NOMO-1 treated with DMSO at 0.1 percent for 48 hours (cell line): ENCODE measurements at regions not wholly inside any gene's neighbourhood (a gene's known extent, or its start where the extent isn't known, plus 50 kb on each side); places are given as distances from the start of the nearest gene placed in this dataset.
A peak's percentile ranks its signal among the peaks of the same experiment; 100 is the strongest.
"Not testable (repeated sequence)": the region's sequence is repeated elsewhere in the genome, so short reads cannot be mapped to it uniquely, and the experiment has no call there.

Experiments
- DNase-seq: peaks from one replicate; lab custom pipeline; 2025; ENCODE audit not compliant: unreplicated experiment; lab: John Stamatoyannopoulos, UW

GRCh38 chr4:178937130-178937529 is 1494.9 kb upstream of the AGA start:
- no peak for DNase-seq

DNA sequence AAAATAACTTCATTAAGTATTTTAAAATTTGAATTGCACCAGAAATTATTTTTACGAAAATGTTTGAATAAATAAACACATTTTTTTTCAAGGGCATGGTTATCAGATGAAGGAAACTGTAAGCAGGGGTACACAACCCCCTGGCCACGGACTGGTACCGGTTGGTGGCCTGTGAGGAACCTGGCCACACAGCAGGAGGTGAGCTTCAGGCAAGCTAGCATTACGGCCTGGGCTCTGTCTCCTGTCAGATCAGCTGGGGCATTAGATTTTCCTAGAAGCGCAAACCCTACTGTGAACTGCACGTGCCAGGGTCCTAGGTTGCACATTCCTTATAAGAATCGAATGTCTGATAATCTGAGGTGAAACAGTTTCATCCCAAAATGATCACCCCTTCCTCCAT is 1499.7 kb upstream of the AGA start:
- no peak for DNase-seq

DNA sequence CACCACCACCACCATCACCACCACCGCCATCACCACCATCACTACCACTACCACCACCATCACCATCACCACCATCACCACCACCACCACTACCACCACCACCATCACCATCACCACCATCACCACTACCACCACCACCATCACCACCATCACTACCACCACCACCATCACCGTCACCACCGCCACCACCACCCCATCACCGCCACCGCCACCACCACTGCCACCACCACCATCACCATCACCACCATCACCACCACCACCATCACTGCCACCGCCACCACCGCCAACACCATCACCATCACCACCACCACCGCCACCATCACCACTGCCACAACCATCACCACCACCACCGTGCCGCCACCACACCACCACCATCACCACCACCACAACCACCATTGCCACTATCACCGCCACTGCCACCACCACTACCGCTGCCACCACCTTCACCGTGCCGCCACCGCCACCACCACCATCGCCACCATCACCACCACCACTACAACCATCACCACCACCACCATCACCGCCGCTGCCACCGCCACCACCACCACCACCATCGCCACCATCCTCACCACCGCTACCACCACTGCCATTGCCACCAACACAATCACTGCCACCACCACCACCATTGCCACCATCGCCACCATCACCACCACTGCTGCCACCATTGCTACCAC is 1511.3 kb upstream of the AGA start:
- DNase-seq: no peak

DNA sequence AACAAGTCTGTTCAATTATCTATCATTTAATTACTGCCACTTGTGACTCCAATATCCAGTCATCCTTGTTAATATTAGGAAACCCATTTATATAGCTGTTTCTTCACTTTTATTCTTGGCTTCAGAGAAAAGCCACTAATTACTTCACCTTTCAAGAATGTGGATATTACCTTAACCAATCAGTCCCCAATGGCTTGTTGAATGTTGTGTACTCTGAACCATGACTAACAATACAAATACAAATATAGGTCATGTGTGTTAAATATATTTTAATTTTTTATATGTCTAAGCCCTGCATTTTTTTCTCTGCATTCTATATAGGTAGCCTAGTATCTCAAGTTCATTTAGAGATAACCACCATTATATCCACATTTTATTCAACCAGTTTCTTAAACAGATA is 1513.4 kb upstream of the AGA start:
- no peak for DNase-seq

GRCh38 chr4:178958725-178959440 is 1516.6 kb upstream of the AGA start:
- DNase-seq: no peak

DNA sequence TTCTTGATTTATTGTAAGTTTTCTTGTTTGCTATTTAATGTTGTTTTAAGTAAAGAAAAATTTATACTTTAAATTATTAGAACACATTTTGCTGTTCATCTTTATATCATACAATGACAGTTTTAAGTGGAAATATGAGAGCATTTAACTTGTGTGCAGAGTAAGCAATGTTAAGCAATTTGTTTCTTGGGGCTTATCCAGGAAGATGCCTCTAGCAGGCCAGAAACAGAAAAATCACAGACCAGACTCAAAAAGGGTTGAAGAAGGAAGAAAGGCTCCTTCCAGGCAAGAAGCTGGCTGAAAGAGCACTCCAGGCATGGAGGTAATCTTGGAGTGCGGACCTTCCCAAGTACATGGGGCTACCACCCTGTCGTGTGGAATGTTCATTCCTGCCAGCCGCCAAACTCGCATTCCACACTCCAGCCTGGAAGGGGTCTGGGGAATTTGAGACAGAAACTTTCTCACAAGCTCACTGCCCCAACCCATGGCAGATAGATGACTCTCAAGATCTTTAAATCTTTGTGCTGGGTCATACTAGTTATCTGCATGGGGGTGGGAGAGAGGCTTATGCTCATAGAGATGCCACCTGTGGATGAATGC is 1521.3 kb upstream of the AGA start:
- DNase-seq: no peak

GRCh38 chr4:178966644-178967043 is 1524.4 kb upstream of the AGA start:
- DNase-seq: no peak

DNA sequence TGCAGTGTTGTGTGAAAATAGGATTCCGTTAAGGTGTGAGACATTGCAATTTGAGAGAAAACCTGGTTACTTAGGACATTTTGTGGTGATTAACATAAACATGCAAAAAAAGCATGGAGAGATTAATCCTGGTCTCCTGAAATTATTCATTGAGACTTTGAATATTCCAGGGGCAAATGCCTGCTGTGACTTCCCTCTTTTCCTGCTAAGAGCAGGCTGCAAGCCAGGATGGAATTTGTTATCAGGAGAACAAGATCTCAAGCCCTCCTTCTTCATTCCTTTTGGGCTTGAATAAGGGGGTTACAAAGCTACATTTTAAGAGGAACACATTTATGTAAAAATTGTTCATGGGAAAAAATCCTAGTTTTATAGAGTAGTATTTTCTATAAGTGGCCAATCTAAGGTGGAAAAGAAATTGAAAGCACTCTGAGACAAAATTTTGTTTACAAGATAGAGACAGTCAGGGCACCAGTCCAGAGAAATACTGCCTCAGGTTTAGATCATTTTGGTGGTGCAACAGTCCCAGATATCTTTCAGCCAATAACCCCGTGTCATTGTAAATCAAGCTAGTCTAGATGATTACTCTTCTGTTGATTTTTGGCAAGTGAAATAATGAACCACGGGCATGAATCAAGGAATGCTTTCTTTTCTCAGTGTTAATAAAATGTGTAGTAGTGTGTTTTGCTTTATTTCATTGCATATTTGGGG is 1528.3 kb upstream of the AGA start:
- DNase-seq: no peak

- DNase-seq: peak; percentile 38
Observed at GRCh38 chr4:178976861-178977260, 1534.6 kb upstream of the AGA start.

- DNase-seq: no peak
Observed at GRCh38 chr4:178993306-178993705, 1551.1 kb upstream of the AGA start.

DNA sequence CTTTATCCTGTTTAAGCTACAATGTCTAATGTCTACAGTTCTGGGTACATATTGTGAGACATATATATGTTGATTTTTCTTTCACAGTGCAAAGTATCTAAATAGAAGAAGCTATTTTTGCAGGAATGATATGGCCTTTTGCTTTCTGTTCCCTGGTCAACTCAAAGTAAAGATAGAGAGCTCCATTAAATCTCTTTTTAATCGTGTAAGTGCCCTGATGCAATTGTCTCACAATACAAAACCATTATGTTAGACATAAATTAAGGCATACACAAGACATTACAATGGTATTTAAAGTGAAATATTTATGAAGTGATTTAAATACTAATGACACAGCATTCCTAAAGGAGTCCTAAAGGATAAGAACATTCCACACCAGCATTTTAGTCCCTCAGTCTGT is 1559.7 kb upstream of the AGA start:
- DNase-seq: no peak

- DNase-seq: no peak
Observed at GRCh38 chr4:179007755-179008154, 1565.5 kb upstream of the AGA start.

- DNase-seq: no peak
Observed at GRCh38 chr4:179017581-179017980, 1575.3 kb upstream of the AGA start.

DNA sequence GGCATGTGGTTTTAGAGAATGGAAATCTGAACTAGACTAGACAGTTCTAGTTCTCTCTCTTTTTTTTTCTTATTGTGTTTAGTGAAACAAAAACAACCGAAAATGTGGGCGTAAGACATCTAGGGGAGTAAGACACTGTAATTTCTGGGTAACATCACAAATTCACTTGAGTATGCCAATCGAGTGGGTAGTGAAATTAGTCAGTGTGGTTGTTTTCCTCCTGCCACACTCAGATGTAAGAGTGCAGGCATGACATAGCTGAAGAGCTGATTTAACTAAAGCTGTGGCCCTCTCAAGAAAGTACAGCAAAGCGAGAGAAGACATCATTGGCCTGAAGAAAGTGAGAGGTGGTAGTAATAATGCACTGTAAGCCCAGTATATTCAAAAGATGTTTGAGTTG is 1585.3 kb upstream of the AGA start:
- no peak for DNase-seq

DNA sequence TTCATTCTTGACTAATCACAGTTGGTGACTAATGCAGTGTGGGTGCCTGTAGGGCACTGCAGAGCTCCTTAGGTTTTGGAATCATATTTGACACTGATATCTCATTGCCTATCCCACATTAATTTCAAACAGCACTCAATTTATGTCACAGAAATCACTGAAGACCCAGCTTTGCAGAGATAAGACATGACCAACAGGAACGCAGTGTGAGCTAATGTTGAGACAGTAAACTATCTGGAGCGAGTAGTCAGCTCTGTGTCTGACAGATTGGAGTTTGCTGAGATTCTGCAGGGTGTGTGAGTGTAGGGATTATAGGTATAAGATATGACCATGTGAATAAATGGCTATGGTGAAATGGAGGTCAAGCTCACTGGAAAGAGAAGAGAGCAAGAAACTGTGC is 1586.1 kb upstream of the AGA start:
- no peak for DNase-seq

- DNase-seq: no peak
Observed at GRCh38 chr4:179029683-179030082, 1587.4 kb upstream of the AGA start.

DNA sequence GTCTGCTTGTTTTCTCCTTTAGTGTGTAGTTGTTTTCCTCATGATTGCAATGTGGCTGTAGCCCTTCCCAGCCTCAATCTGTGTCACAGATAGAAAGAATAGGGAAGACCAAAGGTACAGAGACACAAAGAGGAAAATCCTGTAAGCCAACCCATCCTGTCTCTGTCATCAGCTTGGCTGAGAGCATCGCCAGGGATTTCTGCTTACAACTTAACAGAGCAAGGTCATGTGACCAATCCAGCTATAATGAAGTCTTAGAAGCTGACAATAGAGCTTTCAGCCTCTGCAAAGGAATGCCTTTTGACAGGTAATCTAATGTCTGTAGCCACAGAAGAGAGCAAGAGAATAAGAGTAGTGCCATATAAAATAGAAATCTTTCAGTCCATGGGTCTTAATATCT is 1598.0 kb upstream of the AGA start:
- no peak for DNase-seq

DNA sequence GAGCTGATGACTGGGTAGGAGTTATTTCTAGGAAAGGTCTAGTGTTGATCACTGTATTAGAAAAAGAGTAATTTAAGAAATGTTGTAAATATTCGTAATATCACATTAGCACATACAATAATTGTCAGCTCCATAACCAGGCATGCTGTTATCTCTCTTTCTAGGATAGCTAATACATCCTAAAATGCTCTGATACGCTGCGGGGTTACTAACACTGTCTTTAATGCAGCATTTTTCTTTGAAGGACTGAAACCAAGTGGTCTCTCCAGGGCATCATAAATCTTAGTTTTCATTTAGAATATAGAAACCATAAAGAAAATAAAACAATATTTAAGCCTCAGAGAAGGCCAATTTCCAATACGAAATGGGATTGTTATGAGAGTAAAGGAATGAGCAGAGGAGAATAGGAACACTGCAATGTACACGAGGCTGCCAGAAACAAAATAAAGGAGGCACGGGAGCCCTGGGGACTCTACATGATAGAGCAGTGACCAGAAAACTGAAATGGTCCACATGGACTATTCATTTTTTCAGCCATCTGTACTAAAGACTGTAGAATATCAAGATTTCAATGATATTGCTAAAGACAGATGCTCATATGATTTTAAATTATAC is 1606.7 kb upstream of the AGA start:
- DNase-seq: no peak

DNA sequence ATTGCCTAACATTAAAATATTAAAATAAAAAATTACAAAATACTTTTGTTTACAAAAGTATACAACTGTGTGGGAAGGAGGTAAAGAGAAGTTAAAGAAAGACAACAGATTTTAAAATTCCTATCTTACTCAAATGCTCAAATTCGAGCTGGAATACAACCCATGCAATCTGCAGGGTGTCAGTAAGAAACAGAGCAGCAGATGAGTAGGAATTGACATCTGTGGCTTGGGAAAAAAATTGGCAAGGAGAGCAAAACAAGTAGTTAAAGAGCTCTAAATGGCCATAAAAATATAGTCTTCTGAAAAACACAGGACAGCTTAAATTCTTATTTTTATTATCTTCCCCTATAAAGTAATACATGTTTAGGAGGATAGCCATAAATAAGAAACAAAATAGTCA is 1609.0 kb upstream of the AGA start:
- DNase-seq: no peak

GRCh38 chr4:179059396-179059795 is 1617.2 kb upstream of the AGA start:
- DNase-seq: no peak

DNA sequence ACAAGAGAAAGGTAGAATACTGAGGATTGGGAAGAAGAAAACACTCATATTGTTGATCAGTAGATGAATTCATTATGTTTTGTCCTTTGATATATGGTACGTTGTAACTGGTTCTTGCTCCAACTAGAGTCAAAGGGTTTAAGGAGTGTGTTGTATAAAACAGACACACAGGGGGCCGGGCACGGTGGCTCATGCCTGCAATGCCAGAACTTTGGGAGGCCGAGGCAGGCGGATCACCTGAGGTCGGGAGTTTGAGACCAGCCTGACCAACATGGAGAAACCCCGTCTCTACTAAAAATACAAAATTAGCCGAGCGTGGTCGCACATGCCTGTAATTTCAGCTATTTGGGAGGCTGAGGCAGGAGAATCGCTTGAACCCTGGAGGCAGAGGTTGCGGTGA is 1624.0 kb upstream of the AGA start:
- not testable (repeated sequence) for DNase-seq
